Activated CD4-positive, alpha-beta T cell treated with anti-CD3 and anti-CD28 coated beads for 36 hours (primary cell): ENCODE measurements at regions not wholly inside any gene's neighbourhood (a gene's known extent, or its start where the extent isn't known, plus 50 kb on each side); places are given as distances from the start of the nearest gene placed in this dataset.

Experiments used
- ATAC-seq: fragments of 200-7000 bp; cut with Tn5 transposase; one replicate; pipeline ENCODE4 v1.10.0; 2021; ENCODE audit warnings: mild to moderate bottlenecking, moderate library complexity
- CTCF ChIA-PET: fragments of 350-600 bp; sonication (Branson Sonifier 250); formaldehyde crosslinking; loops from one replicate; lab custom pipeline; 2021; ENCODE audit warnings: antibody characterized with exemption; lab: Charles Lee
- POLR2A ChIA-PET: fragments of 350-600 bp; sonication (Branson Sonifier 250); formaldehyde crosslinking; loops from one replicate; lab custom pipeline; 2021; ENCODE audit warnings: antibody characterized with exemption, inconsistent platforms; lab: Charles Lee
- DNase-seq: peaks from one replicate; pipeline ENCODE4 v3.0.0-alpha.2; 2020
- H3K27ac Mint-ChIP-seq: one replicate; pipeline ENCODE4 v1.8.0; 2021; ENCODE audit warnings: mixed read lengths
- H3K27me3 Mint-ChIP-seq: one replicate; pipeline ENCODE4 v1.8.0; 2021; ENCODE audit warnings: mixed read lengths
- H3K36me3 Mint-ChIP-seq: one replicate; pipeline ENCODE4 v1.8.0; 2021; ENCODE audit warnings: low read depth, mixed read lengths
- H3K4me1 Mint-ChIP-seq: one replicate; pipeline ENCODE4 v1.8.0; 2021; ENCODE audit warnings: mixed read lengths
- H3K4me3 Mint-ChIP-seq: one replicate; pipeline ENCODE4 v1.8.0; 2021; ENCODE audit warnings: mild to moderate bottlenecking, moderate library complexity, mixed read lengths
- H3K9me3 Mint-ChIP-seq: one replicate; pipeline ENCODE4 v1.8.0; 2021; ENCODE audit warnings: low read depth, mixed read lengths
- intact Hi-C, 2 experiments: fragments of 100-400 bp; cut with DNase I in 1 of 2; cut with micrococcal nuclease in 1 of 2; formaldehyde crosslinking; loops; one replicate each; pipeline versions ENCODE4 v1.14.2 to v1.15.1; 2022 to 2024; cut with DNase I, micrococcal nuclease

- peaks cover 7% of the 10 kb centered on the region for H3K9me3 Mint-ChIP-seq
- CTCF ChIA-PET = no interaction called here
- no peak for ATAC-seq
Observed at GRCh38 chrX:8105531-8105930, 65.5 kb downstream of the VCX2 start.

GRCh38 chrX:8103655-8104054, 67.4 kb downstream of the VCX2 start:
- Mint-ChIP-seq H3K4me3 (no peak overlapping the region), H3K27me3 (no peaks in the 10 kb centered on the region), H3K9me3 (peaks cover 2% of the 10 kb centered on the region), H3K4me1 (no peaks in the 10 kb centered on the region), H3K36me3 (no peaks in the 10 kb centered on the region), H3K27ac (no peak overlapping the region)
- CTCF ChIA-PET = no interaction called here
- POLR2A ChIA-PET = no interaction called here
- no peak for DNase-seq
- intact Hi-C loops = no loop called here
- ATAC-seq = no peak

More at GRCh38 chrX:8105531-8105930, 65.5 kb downstream of the VCX2 start:
- Mint-ChIP-seq H3K4me1 (no peaks in the 10 kb centered on the region), H3K36me3 (no peaks in the 10 kb centered on the region), H3K4me3 (no peak overlapping the region), H3K27ac (no peak overlapping the region), H3K27me3 (no peaks in the 10 kb centered on the region)
- POLR2A ChIA-PET = no interaction called here
- no peak for DNase-seq
- intact Hi-C loops = no loop called here

GRCh38 chrX:8091510-8091909, 79.6 kb downstream of the VCX2 start:
- Mint-ChIP-seq H3K4me3 (no peak overlapping the region), H3K36me3 (no peaks in the 10 kb centered on the region), H3K27me3 (no peaks in the 10 kb centered on the region), H3K9me3 (no peaks in the 10 kb centered on the region), H3K4me1 (no peaks in the 10 kb centered on the region), H3K27ac (no peak overlapping the region)
- DNase-seq (no peak), ATAC-seq (no peak)
- intact Hi-C loops = no loop called here
- CTCF ChIA-PET = no interaction called here
- POLR2A ChIA-PET = no interaction called here

- intact Hi-C loops = no loop called here
- POLR2A ChIA-PET = no interaction called here
- no peaks in the 10 kb centered on the region for H3K27me3 Mint-ChIP-seq
- H3K9me3 Mint-ChIP-seq = no peaks in the 10 kb centered on the region
- no peaks in the 10 kb centered on the region for H3K36me3 Mint-ChIP-seq
- no peaks in the 10 kb centered on the region for H3K4me1 Mint-ChIP-seq
- H3K4me3 Mint-ChIP-seq = no peak overlapping the region
- no peak for ATAC-seq
- no peak overlapping the region for H3K27ac Mint-ChIP-seq
- CTCF ChIA-PET = no interaction called here
- DNase-seq = no peak
Observed at GRCh38 chrX:8090906-8091305, 80.2 kb downstream of the VCX2 start.

- H3K4me1 Mint-ChIP-seq = no peaks in the 10 kb centered on the region
Observed at GRCh38 chrX:8090482-8090881, 80.6 kb downstream of the VCX2 start.

GRCh38 chrX:8089141-8089540, 81.9 kb downstream of the VCX2 start:
- Mint-ChIP-seq H3K9me3 (no peaks in the 10 kb centered on the region), H3K27ac (no peak overlapping the region), H3K4me3 (no peak overlapping the region), H3K4me1 (no peaks in the 10 kb centered on the region), H3K27me3 (no peaks in the 10 kb centered on the region), H3K36me3 (no peaks in the 10 kb centered on the region)
- POLR2A ChIA-PET = no interaction called here
- intact Hi-C loops = no loop called here
- CTCF ChIA-PET = no interaction called here
- ATAC-seq (no peak), DNase-seq (no peak)

More at GRCh38 chrX:8090482-8090881, 80.6 kb downstream of the VCX2 start:
- no peak for DNase-seq
- no peak overlapping the region for H3K27ac Mint-ChIP-seq
- ChIA-PET POLR2A (no interaction called here), CTCF (no interaction called here)
- no peaks in the 10 kb centered on the region for H3K9me3 Mint-ChIP-seq
- no peak overlapping the region for H3K4me3 Mint-ChIP-seq
- ATAC-seq = no peak
- H3K36me3 Mint-ChIP-seq = no peaks in the 10 kb centered on the region
- intact Hi-C loops = no loop called here
- no peaks in the 10 kb centered on the region for H3K27me3 Mint-ChIP-seq

GRCh38 chrX:8084006-8084405, 87.1 kb downstream of the VCX2 start:
- Mint-ChIP-seq H3K27ac (no peak overlapping the region), H3K4me1 (no peaks in the 10 kb centered on the region)
- CTCF ChIA-PET = no interaction called here

GRCh38 chrX:8083286-8083685, 87.8 kb downstream of the VCX2 start:
- Mint-ChIP-seq H3K27ac (no peak overlapping the region), H3K36me3 (peaks cover 1% of the 10 kb centered on the region), H3K27me3 (no peaks in the 10 kb centered on the region), H3K9me3 (no peaks in the 10 kb centered on the region), H3K4me3 (no peak overlapping the region), H3K4me1 (no peaks in the 10 kb centered on the region)
- DNase-seq (no peak), ATAC-seq (no peak)
- POLR2A ChIA-PET = no interaction called here
- CTCF ChIA-PET = no interaction called here
- intact Hi-C loops = no loop called here

More at GRCh38 chrX:8084006-8084405, 87.1 kb downstream of the VCX2 start:
- H3K27me3 Mint-ChIP-seq = no peaks in the 10 kb centered on the region
- H3K4me3 Mint-ChIP-seq = no peak overlapping the region
- no peaks in the 10 kb centered on the region for H3K36me3 Mint-ChIP-seq
- POLR2A ChIA-PET = no interaction called here
- DNase-seq (no peak), ATAC-seq (no peak)
- no peaks in the 10 kb centered on the region for H3K9me3 Mint-ChIP-seq
- intact Hi-C loops = no loop called here

- DNase-seq = no peak
- ATAC-seq = no peak
- Mint-ChIP-seq H3K36me3 (peaks cover 1% of the 10 kb centered on the region), H3K27ac (no peak overlapping the region), H3K9me3 (no peaks in the 10 kb centered on the region), H3K4me1 (no peaks in the 10 kb centered on the region), H3K4me3 (no peak overlapping the region), H3K27me3 (no peaks in the 10 kb centered on the region)
- ChIA-PET CTCF (no interaction called here), POLR2A (no interaction called here)
- intact Hi-C loops = no loop called here
Observed at GRCh38 chrX:8075636-8076035, 95.4 kb downstream of the VCX2 start.

- Mint-ChIP-seq H3K4me1 (no peaks in the 10 kb centered on the region), H3K27me3 (no peaks in the 10 kb centered on the region), H3K27ac (no peak overlapping the region), H3K36me3 (no peaks in the 10 kb centered on the region), H3K4me3 (no peak overlapping the region), H3K9me3 (no peaks in the 10 kb centered on the region)
- CTCF ChIA-PET = no interaction called here
- intact Hi-C loops = no loop called here
- DNase-seq (no peak), ATAC-seq (no peak)
- POLR2A ChIA-PET = no interaction called here
Observed at GRCh38 chrX:8067754-8068462, 103.2 kb downstream of the VCX2 start.

GRCh38 chrX:8052909-8053308, 118.2 kb downstream of the VCX2 start:
- DNase-seq (no peak), ATAC-seq (no peak)
- ChIA-PET POLR2A (no interaction called here), CTCF (no interaction called here)
- no peak overlapping the region for H3K4me3 Mint-ChIP-seq
- H3K27ac Mint-ChIP-seq = no peak overlapping the region
- H3K27me3 Mint-ChIP-seq = no peaks in the 10 kb centered on the region
- no peaks in the 10 kb centered on the region for H3K36me3 Mint-ChIP-seq
- no peaks in the 10 kb centered on the region for H3K4me1 Mint-ChIP-seq
- intact Hi-C loops = no loop called here
- no peaks in the 10 kb centered on the region for H3K9me3 Mint-ChIP-seq

GRCh38 chrX:8049827-8050226, 121.2 kb downstream of the VCX2 start:
- DNase-seq = no peak
- ChIA-PET POLR2A (no interaction called here), CTCF (no interaction called here)
- Mint-ChIP-seq H3K4me1 (no peaks in the 10 kb centered on the region), H3K27me3 (no peaks in the 10 kb centered on the region), H3K36me3 (no peaks in the 10 kb centered on the region), H3K27ac (no peak overlapping the region), H3K4me3 (no peak overlapping the region), H3K9me3 (no peaks in the 10 kb centered on the region)
- no peak for ATAC-seq
- intact Hi-C loops = no loop called here
